ENCODE measurements at regions not wholly inside any gene's neighbourhood (a gene's known extent, or its start where the extent isn't known, plus 50 kb on each side); places are given as distances from the start of the nearest gene placed in this dataset.

GRCh38 chr18:33818145-33818544, 240.1 kb downstream of the ASXL3 start:
- no peak for TF ChIP-seq CTCF (IDR thresholded peaks at IDR 0.05; ENCODE audit: low read length)
- no peak for TF ChIP-seq EZH2 (optimal IDR thresholded peaks at IDR 0.05; ENCODE audit: low read depth, low read length)
- TF ChIP-seq EZH2phosphoT487 (IDR thresholded peaks at IDR 0.05; ENCODE audit: low read length) = no peak
- H3K9me3 ChIP-seq (replicated peaks; ENCODE audit: insufficient read depth, low read length) = no peaks in the 10 kb centered on the region
- no peak overlapping the region for H2AFZ ChIP-seq (ENCODE audit: low read length)
- no peak overlapping the region for H3K4me2 ChIP-seq (ENCODE audit: low read depth, low read length)
- H3K9me2 ChIP-seq (replicated peaks; ENCODE audit: insufficient read depth, low read length) = no peaks in the 10 kb centered on the region
- H3K4me3 ChIP-seq (ENCODE audit: low read length) = no peak overlapping the region
- no peaks in the 10 kb centered on the region for H4K20me1 ChIP-seq (ENCODE audit: insufficient read depth, low read length)
- H3K79me2 ChIP-seq (ENCODE audit: low read length) = no peaks in the 10 kb centered on the region
- no peaks in the 10 kb centered on the region for H3K27me3 ChIP-seq (replicated peaks; ENCODE audit: insufficient read depth, low read length)
- no peaks in the 10 kb centered on the region for H3F3A ChIP-seq (ENCODE audit: insufficient read depth, low read length)
- H3K27ac ChIP-seq (ENCODE audit: low read length) = no peak overlapping the region
- no peak overlapping the region for H3K9ac ChIP-seq (ENCODE audit: low read length)
- no peaks in the 10 kb centered on the region for H3K36me3 ChIP-seq (replicated peaks; ENCODE audit: insufficient read depth, low read length)
- DNase-seq = no peak
- no peaks in the 10 kb centered on the region for H3K4me1 ChIP-seq (ENCODE audit: low read length)

- Histone ChIP-seq H3K9ac (ENCODE audit: low read length) (no peak overlapping the region), H3K4me2 (ENCODE audit: low read depth, low read length) (no peak overlapping the region), H3F3A (ENCODE audit: insufficient read depth, low read length) (no peaks in the 10 kb centered on the region), H3K36me3 (replicated peaks; ENCODE audit: insufficient read depth, low read length) (no peaks in the 10 kb centered on the region), H3K9me2 (replicated peaks; ENCODE audit: insufficient read depth, low read length) (no peaks in the 10 kb centered on the region), H3K4me1 (ENCODE audit: low read length) (no peaks in the 10 kb centered on the region), H3K79me2 (ENCODE audit: low read length) (no peaks in the 10 kb centered on the region), H3K4me3 (ENCODE audit: low read length) (no peak overlapping the region), H2AFZ (ENCODE audit: low read length) (no peak overlapping the region), H4K20me1 (ENCODE audit: insufficient read depth, low read length) (no peaks in the 10 kb centered on the region), H3K9me3 (replicated peaks; ENCODE audit: insufficient read depth, low read length) (no peaks in the 10 kb centered on the region), H3K27me3 (replicated peaks; ENCODE audit: insufficient read depth, low read length) (no peaks in the 10 kb centered on the region), H3K27ac (ENCODE audit: low read length) (no peak overlapping the region)
- TF ChIP-seq CTCF (IDR thresholded peaks at IDR 0.05; ENCODE audit: low read length) = no peak
- TF ChIP-seq EZH2 (optimal IDR thresholded peaks at IDR 0.05; ENCODE audit: low read depth, low read length) = no peak
- no peak for TF ChIP-seq EZH2phosphoT487 (IDR thresholded peaks at IDR 0.05; ENCODE audit: low read length)
- DNase-seq = no peak
Observed at GRCh38 chr18:33817096-33817495, 239.1 kb downstream of the ASXL3 start.

DNA sequence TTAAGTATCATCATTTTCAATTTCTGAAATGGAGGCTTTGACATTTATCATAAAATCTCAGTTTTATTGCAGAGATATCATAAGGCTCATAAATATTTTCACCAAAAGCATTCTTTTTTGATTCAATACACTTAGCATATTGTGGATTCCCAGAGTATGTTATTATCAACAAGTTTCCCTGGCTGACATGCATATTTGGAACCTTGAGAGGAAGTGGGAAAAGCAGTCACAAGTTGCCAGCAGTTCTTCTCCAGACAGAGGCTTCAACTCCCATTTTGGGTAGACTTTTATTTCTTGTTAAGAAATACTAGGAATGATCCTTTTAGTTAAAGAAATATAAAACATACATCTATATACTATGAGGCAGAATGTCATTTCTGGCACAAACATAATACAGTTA, 236.5 kb downstream of the ASXL3 start:
- no peak overlapping the region for H3K9ac ChIP-seq (ENCODE audit: low read length)
- H3K79me2 ChIP-seq (ENCODE audit: low read length) = no peaks in the 10 kb centered on the region
- no peaks in the 10 kb centered on the region for H3K36me3 ChIP-seq (replicated peaks; ENCODE audit: insufficient read depth, low read length)
- no peak overlapping the region for H2AFZ ChIP-seq (ENCODE audit: low read length)
- DNase-seq = no peak
- H3K4me1 ChIP-seq (ENCODE audit: low read length) = no peaks in the 10 kb centered on the region
- no peaks in the 10 kb centered on the region for H3K9me3 ChIP-seq (replicated peaks; ENCODE audit: insufficient read depth, low read length)
- H3K4me3 ChIP-seq (ENCODE audit: low read length) = no peak overlapping the region
- no peak overlapping the region for H3K4me2 ChIP-seq (ENCODE audit: low read depth, low read length)
- H3F3A ChIP-seq (ENCODE audit: insufficient read depth, low read length) = no peaks in the 10 kb centered on the region
- TF ChIP-seq CTCF (IDR thresholded peaks at IDR 0.05; ENCODE audit: low read length) = no peak
- TF ChIP-seq EZH2phosphoT487 (IDR thresholded peaks at IDR 0.05; ENCODE audit: low read length) = no peak
- TF ChIP-seq EZH2 (optimal IDR thresholded peaks at IDR 0.05; ENCODE audit: low read depth, low read length) = no peak
- H4K20me1 ChIP-seq (ENCODE audit: insufficient read depth, low read length) = no peaks in the 10 kb centered on the region
- H3K27ac ChIP-seq (ENCODE audit: low read length) = no peak overlapping the region
- H3K9me2 ChIP-seq (replicated peaks; ENCODE audit: insufficient read depth, low read length) = no peaks in the 10 kb centered on the region
- no peaks in the 10 kb centered on the region for H3K27me3 ChIP-seq (replicated peaks; ENCODE audit: insufficient read depth, low read length)
